Thoracic aorta (tissue), 2 donors: ENCODE measurements at regions not wholly inside any gene's neighbourhood (a gene's known extent, or its start where the extent isn't known, plus 50 kb on each side); places are given as distances from the start of the nearest gene placed in this dataset.

Experiments used
- ATAC-seq: fragments of 150-250 bp; one replicate; pipeline ENCODE4 v1.8.0; 2017; ENCODE audit warnings: low read depth; ENCODE audit not compliant: insufficient number of reproducible peaks, low FRiP score
- DNase-seq: peaks from one replicate; pipeline ENCODE4 v3.0.0-alpha.2; 2020; ENCODE audit warnings: low spot score
- H3K27ac ChIP-seq, 2 donors: fragments of 200-600 bp; sonication (generic); 1 replicate in 1 of 2; 2 replicates in 1 of 2; pipeline ENCODE4 v1.5.1; 2016; ENCODE audit warnings: mild to moderate bottlenecking in 2 of 2, moderate library complexity in 2 of 2
- H3K27me3 ChIP-seq: fragments of 200-600 bp; sonication (generic); replicated peaks from 2 replicates; pipeline ENCODE4 v1.6.0; 2016; ENCODE audit warnings: mild to moderate bottlenecking; ENCODE audit not compliant: insufficient read depth
- H3K36me3 ChIP-seq: fragments of 200-600 bp; sonication (generic); one replicate; pipeline ENCODE4 v1.5.1; 2016
- H3K4me1 ChIP-seq, 2 donors: fragments of 200-600 bp; sonication (generic); 1 replicate in 1 of 2; 2 replicates in 1 of 2; pipeline versions ENCODE4 v1.5.1 to v1.6.0; 2016; ENCODE audit warnings: low read depth in 2 of 2, mild to moderate bottlenecking in 1 of 2; ENCODE audit not compliant: control insufficient read depth in 1 of 2
- H3K4me3 ChIP-seq: fragments of 200-600 bp; sonication (generic); 2 replicates; pipeline ENCODE4 v1.5.1; 2016; ENCODE audit warnings: mild to moderate bottlenecking
- H3K9me3 ChIP-seq: fragments of 200-600 bp; sonication (generic); 2 replicates; pipeline ENCODE4 v1.5.1; 2016
- CTCF ChIP-seq: fragments of 200-600 bp; sonication (generic); IDR thresholded peaks from one replicate; pipeline ENCODE4 v1.5.1; 2019; ENCODE audit warnings: antibody characterized with exemption

- DNase-seq: no peak
These were observed 234.8 kb upstream of the TMEM161B start for GRCh38 chr5:88503406-88503805.

DNA sequence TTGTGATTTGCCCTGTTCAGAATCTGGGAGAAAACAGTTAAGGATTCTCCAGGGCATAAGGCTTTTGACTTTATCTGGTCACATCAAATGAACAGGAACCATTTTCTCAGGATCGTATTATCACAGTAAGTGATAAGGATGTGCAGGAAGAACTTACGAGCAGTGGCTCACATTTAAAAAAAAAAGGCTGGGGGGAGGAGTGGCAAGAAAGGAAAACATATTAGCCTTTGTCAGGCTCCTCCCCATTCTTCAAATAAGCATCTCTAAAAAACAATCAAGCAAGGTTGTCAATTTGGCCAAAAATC lies 234.3 kb upstream of the TMEM161B start:
- Histone ChIP-seq H3K4me1 (no peaks in the 10 kb centered on the region), H3K27ac (no peak overlapping the region)

More at GRCh38 chr5:88503406-88503805, 234.8 kb upstream of the TMEM161B start:
- H3K9me3 ChIP-seq: no peaks in the 10 kb centered on the region
- no peak overlapping the region for H3K4me3 ChIP-seq
- TF ChIP-seq CTCF: no peak
- no peaks in the 10 kb centered on the region for H3K36me3 ChIP-seq
- no peaks in the 10 kb centered on the region for H3K4me1 ChIP-seq
- H3K27me3 ChIP-seq: no peaks in the 10 kb centered on the region
- no peak overlapping the region for H3K27ac ChIP-seq
- no peak for ATAC-seq

GRCh38 chr5:88502179-88503040 lies 233.8 kb upstream of the TMEM161B start:
- no peaks in the 10 kb centered on the region for H3K4me1 ChIP-seq
- H3K4me3 ChIP-seq: peak overlapping the region; percentile 61
- DNase-seq: no peak
- TF ChIP-seq CTCF: no peak
- no peaks in the 10 kb centered on the region for H3K27me3 ChIP-seq
- no peak overlapping the region for H3K27ac ChIP-seq
- no peak for ATAC-seq
- H3K9me3 ChIP-seq: no peaks in the 10 kb centered on the region
- H3K36me3 ChIP-seq: no peaks in the 10 kb centered on the region

More for the DNA sequence above, 234.3 kb upstream of the TMEM161B start:
- Histone ChIP-seq H3K4me3 (peak overlapping the region; percentile 61), H3K36me3 (no peaks in the 10 kb centered on the region), H3K27me3 (no peaks in the 10 kb centered on the region), H3K9me3 (no peaks in the 10 kb centered on the region)
- ATAC-seq (no peak), DNase-seq (no peak)
- TF ChIP-seq CTCF: no peak

GRCh38 chr5:88495810-88496209 lies 227.2 kb upstream of the TMEM161B start:
- Histone ChIP-seq H3K4me1 (no peaks in the 10 kb centered on the region), H3K36me3 (no peaks in the 10 kb centered on the region), H3K4me3 (no peak overlapping the region), H3K27me3 (no peaks in the 10 kb centered on the region), H3K27ac (no peak overlapping the region), H3K9me3 (no peaks in the 10 kb centered on the region)
- no peak for TF ChIP-seq CTCF
- ATAC-seq (no peak), DNase-seq (no peak)

- Histone ChIP-seq H3K27me3 (no peaks in the 10 kb centered on the region), H3K4me1 (no peaks in the 10 kb centered on the region), H3K4me3 (no peak overlapping the region), H3K9me3 (no peaks in the 10 kb centered on the region), H3K27ac (no peak overlapping the region), H3K36me3 (no peaks in the 10 kb centered on the region)
- TF ChIP-seq CTCF: no peak
- DNase-seq (no peak), ATAC-seq (no peak)
These were observed 222.2 kb upstream of the TMEM161B start for GRCh38 chr5:88490874-88491273.
